GM13976 (cell line): ENCODE measurements at regions not wholly inside any gene's neighbourhood (a gene's known extent, or its start where the extent isn't known, plus 50 kb on each side); places are given as distances from the start of the nearest gene placed in this dataset.

Source experiments
- DNase-seq: peaks from one replicate; pipeline ENCODE4 v3.0.0; 2012; ENCODE audit warnings: low spot score
- in situ Hi-C: fragments of 300-500 bp; cut with MboI; formaldehyde crosslinking; loops from one replicate; pipeline ENCODE4 v1.12.0; 2022; ENCODE audit warnings: low sequenced_read_pairs, mixed read lengths, inconsistent platforms; ENCODE audit not compliant: unreplicated experiment
- TF ChIP-seq, protein P1 (sequence below): IDR thresholded peaks from 2 replicates; pipeline ENCODE4 v1.5.1; 2012; ENCODE audit warnings: borderline replicate concordance, mild to moderate bottlenecking; ENCODE audit not compliant: insufficient read depth; ENCODE audit errors: extremely low read depth, missing control alignments, control extremely low read depth

DNA sequence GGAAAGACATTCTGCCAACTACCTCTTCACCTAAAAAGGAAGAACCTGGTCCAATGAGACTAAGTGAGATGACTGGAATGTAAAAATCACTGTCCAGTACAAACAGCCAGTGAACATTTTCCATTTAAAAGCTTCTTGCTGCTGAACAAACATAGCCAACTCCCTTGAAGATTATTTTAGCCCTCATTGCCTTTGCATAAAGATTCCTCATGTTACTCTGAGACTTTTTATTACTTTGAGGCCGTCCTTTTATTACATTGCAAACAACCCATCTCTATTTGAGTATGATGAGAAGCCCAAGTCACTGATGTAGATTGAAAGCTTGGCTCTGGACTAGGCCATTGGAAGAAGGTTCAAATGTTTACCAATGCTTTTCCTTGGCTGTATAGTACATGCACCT, 649.8 kb downstream of the CETN3 start:
- TF ChIP-seq, protein P1, sequence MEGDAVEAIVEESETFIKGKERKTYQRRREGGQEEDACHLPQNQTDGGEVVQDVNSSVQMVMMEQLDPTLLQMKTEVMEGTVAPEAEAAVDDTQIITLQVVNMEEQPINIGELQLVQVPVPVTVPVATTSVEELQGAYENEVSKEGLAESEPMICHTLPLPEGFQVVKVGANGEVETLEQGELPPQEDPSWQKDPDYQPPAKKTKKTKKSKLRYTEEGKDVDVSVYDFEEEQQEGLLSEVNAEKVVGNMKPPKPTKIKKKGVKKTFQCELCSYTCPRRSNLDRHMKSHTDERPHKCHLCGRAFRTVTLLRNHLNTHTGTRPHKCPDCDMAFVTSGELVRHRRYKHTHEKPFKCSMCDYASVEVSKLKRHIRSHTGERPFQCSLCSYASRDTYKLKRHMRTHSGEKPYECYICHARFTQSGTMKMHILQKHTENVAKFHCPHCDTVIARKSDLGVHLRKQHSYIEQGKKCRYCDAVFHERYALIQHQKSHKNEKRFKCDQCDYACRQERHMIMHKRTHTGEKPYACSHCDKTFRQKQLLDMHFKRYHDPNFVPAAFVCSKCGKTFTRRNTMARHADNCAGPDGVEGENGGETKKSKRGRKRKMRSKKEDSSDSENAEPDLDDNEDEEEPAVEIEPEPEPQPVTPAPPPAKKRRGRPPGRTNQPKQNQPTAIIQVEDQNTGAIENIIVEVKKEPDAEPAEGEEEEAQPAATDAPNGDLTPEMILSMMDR = no peak
- in situ Hi-C loops = no loop called here
- no peak for DNase-seq

DNA sequence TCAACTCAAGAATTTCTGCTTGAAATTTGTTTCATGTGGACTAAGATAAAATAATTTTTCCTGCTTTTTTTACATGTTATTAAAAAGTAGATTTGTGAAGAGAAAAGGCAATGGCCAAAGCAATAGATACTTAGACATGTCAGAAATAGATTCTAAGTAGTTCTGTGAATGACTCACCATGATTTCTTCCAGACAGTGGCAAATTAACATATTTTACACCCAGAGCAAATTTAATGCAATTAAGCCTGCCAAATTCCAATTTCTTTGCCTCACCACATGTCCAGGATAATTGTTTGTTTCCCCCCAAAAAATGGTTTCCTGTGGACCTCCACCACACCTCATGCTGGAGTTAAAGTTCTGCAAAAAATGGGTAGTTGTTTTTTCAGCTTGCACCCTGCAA, 651.4 kb downstream of the CETN3 start:
- in situ Hi-C loops = no loop called here
- TF ChIP-seq, protein P1 = no peak
- no peak for DNase-seq

DNA sequence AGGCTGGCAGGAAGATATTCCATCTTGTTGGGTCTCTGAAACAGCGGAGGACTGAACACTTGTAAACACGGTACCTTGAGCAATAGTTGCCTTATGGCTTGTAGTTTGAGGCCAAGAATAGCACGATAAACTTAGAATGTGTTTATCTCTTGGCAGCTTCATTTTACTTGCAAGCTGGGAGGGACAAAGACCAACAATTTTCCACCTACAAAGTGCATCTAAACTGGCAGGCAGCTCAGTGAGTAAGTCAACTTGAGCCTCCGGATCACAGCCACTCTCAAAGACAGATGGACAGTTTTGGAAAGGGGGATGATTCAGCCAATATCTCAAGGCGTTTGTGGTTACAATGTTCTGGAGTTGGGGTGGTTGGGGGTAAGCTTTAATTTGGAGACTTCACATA, 652.6 kb downstream of the CETN3 start:
- no peak for DNase-seq
- in situ Hi-C loops = no loop called here
- TF ChIP-seq, protein P1 = no peak

DNA sequence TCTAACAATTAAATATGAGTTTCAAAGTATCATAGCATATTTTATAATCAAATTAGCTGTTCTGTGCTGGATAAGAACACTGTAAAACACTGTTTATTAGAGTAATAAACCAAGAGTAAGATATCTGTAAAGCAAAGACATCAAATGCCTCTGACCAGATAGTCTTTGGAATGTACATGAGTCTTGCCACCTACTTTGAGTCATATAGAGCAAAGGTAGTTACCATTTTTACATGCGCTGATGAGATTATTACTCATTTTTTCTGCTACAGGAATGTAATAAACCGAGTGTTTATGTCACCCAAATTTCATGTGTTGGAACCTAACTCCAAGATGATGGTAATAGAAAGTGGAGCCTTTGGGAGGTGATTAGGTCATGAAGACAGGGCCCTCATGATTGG, 654.5 kb downstream of the CETN3 start:
- no peak for DNase-seq
- TF ChIP-seq, protein P1 = no peak
- in situ Hi-C loops = no loop called here

DNA sequence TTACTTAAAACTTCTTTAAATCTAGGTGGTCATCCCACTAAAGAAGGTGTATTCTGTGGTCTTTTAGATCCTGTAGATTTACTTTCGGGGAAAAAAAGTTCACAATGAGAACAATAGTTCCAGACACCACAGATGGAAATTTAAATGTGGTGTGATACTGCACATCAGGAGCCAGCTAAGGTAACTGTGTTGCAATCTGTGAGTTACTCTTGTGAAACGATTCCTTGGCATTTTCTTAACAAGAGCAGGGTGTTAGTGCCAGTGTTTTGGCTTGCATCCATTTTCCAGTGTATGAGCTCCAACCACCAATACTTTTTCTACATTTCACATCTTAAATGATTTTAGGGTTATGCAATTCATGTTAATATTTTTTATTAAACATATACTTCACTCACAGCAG, 674.5 kb downstream of the CETN3 start:
- TF ChIP-seq, protein P1 = no peak
- no peak for DNase-seq
- in situ Hi-C loops = loop anchor here (25.0 kb wide), 2 partner anchors 848 to 1023 kb away; partner anchors contain the start of gene MEF2C

DNA sequence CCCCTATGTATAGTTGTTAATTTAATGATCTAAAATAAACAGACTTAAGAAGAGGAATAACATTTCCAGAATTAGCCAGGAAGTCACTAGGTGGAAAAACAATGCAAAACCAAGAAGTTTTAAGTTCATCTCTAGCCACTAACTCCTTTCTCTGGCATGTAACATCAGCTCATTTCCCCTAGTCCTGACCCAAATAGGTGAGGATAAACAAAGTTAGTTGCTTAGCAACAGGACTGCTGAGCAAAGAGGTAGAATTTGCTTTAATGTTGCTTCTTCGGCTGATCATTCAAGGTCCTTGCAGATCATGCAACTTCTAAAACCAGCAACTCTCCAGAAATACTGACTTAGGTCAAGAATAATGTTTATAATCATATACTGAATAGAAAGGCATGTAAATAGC, 675.8 kb downstream of the CETN3 start:
- TF ChIP-seq, protein P1 = no peak
- DNase-seq = no peak
- in situ Hi-C loops = loop anchor here (25.0 kb wide), 2 partner anchors 846 to 1021 kb away; partner anchors contain the start of gene MEF2C
